ELR (cell line): ENCODE measurements at regions not wholly inside any gene's neighbourhood (a gene's known extent, or its start where the extent isn't known, plus 50 kb on each side); places are given as distances from the start of the nearest gene placed in this dataset.

Source experiments
- DNase-seq: peaks from one replicate; pipeline ENCODE4 v3.0.0-alpha.2; 2015; ENCODE audit warnings: low read depth

DNA sequence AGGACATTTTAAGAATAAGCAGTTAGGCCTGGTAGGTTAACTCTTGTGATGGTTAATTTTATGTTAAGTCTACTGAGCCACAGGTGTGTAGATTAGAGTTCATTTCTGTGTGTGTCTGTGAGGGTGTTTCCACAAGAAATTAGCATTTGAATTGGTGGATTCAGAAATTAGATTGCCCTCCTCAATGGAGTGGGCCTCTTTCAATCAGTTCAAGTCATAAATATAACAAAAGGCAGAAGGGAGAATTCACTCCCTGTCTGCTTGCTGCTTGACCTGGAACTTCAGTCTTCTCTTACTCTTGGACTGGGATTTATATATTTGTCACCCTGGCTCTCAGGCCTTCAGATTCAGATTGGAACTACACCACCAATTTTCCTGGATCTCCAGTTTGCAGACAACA is 55.3 kb upstream of the POM121L12 start:
- DNase-seq, result no peak

GRCh38 chr7:52973126-52973525 is 62.3 kb upstream of the POM121L12 start:
- no peak for DNase-seq

GRCh38 chr7:52962402-52963076 is 72.9 kb upstream of the POM121L12 start:
- DNase-seq, result no peak

GRCh38 chr7:52961084-52961483 is 74.3 kb upstream of the POM121L12 start:
- no peak for DNase-seq

DNA sequence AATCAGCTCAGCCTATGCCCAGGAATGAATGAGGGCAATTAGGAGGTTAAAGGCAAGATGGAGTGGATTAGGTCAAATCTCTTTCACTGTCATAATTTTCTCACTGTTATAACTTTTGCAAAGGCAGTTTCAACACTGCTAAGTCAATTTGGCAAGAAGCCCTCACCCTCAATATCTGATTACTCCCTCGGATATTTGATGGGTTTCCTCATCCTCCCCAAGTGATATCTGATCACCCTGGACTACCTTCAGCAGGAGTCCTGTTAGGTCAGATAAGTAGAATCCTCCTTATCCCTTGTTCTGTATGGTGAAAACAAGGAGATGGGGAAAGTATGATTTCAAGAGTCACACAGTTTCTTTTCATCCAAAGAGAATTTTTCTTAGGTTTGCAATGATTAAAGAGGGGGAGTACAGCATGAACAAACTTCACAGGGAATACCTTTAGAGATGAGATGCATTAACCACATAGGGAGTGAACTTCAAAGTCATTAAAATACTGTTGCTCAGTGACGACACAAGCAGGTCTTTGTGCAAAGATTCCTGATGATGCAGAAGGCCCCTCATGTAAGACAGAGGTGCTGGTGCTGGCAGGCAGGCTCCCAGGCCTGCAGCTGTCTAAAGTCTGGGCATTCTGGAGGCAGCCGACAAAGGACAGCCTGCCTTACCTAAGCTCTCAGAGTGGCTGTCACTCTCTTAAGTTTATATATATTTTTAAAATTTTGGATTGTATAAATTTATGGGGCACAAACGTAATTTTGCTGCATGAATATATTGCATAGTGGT is 75.4 kb upstream of the POM121L12 start:
- DNase-seq, result no peak

DNA sequence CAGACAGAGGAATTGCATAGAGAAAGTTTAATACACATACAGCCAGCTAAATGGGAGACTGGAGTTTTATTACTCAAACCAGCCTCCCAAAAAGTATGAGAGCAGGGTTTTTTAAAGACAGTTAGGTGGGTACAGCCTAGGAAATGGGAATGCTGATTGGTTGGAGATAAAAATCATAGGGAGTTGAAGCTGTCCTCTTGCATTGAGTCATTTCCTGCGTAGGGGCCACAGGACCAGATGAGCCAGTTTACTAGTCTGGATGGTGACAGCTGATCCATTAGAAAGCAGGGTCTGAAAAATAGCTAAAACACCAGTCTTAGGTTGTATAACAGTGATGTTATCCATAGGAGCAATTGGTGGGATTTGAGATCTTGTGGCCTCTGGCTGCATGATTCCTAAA is 76.1 kb upstream of the POM121L12 start:
- no peak for DNase-seq

DNA sequence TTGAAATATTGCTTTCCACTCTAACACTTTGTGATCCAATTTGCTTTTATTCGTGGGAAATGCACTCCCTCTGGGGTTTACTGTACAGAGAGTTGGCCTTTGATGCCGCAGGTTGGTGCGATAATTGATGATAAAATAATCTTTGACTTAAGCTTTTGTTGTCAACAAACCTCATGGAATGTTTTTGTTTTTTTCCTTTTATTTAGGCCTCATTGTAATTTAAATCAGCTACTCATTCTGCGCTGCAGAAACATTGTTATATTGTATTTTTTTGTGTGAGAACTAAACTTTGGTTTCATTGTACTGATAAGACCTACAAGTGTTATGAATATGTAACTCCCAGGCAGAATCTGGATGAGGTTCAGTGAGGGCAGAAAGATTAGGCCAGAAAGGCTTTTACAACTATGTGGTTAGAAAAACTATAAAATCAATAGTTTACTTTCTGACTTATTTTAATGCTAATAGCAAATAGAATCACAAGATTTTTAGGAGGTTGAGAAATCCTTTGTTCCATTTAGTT is 76.8 kb upstream of the POM121L12 start:
- no peak for DNase-seq

- DNase-seq, result no peak
Observed at GRCh38 chr7:52956379-52956915, 79.0 kb upstream of the POM121L12 start.

DNA sequence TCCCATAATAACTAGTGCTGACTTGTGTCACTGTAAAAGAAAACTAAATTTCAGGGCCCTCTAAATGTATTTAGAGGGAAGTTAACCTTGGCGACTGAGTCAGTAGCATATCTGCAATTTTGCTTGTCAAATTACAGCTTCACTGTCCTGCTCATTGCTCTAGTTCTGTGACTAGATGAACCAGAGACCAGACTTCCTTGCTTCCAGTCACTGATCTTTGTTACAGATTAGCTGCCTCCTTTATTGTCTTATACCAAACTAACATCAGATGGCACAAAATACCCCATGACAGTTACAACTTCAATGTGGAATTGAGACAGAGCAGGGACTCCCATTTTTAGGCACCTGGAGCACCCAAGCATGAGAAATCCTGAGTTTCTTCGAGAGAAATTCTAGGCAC is 79.9 kb upstream of the POM121L12 start:
- DNase-seq, result no peak

DNA sequence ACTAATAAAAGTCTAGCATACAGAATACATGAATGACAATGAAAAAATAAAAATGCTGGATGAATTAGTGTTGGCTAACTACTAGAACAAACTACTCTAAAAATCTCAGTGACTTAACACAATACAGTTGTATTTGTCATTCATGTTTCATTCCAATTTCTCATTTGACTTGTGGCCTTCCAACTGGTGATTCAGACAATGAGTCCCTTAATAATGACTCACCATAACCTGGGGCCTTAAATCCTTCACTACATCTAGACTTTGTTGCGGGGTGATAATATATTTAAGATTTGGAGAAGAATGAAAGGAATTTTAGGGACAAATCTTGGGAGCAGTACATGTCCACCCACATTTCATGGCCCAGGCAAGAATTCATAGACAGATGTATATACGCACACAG is 90.5 kb upstream of the POM121L12 start:
- DNase-seq, result peak; percentile 0

DNA sequence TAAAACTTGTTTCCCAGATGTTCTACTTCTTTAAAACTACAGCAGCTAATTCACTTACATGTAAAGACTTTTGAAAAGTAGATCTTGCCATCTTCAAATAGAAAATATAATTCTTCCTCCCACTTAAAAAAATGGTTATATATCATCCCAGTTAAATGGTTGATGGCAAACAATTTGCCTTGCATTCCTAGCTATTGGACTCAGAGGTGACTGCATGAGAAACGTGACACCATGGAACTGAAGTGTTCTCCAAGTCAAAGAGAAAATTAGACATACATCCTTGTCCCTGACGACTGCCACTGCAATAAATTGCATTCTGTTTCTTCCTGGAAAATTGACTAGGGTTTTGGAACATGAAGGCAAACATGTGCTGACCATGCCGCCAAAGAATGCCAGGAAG is 95.0 kb upstream of the POM121L12 start:
- DNase-seq, result no peak

DNA sequence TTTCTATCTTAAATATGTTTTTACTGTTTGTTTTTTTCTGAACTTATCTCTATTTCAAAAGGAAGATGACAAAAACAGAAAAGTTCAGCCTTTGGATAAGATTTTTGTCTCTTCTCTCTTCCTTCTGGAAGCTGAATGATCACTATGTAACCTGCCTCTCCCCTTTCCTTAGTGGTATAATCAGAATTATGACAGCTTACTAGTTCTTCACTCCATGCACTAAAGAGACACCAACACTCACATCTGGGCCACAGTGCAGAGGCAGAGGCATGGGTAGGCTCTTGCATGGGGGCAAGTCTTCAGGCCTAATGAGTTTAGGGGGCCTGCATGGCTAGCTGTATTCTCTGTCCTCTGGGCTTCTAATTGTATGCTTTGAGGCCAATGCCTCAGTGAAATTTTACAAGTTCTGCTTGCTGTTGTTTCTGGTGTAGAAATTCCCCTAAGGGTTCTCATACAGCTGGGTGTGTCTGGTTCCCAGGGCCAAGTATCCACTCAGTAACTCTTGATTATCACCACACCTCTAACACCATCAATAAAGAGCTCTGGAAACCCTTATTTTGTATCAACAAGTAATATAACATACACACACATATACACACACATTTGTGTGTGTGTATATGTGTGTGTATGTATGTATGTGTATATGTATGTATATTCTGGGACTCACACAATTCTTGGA is 96.8 kb upstream of the POM121L12 start:
- no peak for DNase-seq

GRCh38 chr7:52936750-52937149 is 98.7 kb upstream of the POM121L12 start:
- no peak for DNase-seq

DNA sequence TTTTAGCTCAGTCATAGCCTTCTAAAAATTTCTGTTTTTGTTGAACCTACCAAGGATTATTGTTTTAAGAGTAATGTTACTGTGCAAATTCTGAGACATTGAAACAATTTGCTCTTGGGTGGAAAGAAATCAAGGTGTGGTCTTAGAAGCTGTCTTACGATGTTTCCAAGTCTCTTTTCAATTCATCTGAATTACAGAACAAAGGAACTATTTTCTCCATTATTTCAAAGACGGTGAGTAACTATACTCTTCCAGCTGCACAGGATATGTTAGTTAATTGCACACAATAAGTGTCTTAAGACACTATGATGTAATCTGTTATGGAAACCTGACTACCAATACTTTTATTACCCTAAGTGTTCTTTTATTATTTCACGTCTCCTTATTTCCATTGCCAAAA is 106.8 kb upstream of the POM121L12 start:
- no peak for DNase-seq

GRCh38 chr7:52925332-52925731 is 110.1 kb upstream of the POM121L12 start:
- no peak for DNase-seq

DNA sequence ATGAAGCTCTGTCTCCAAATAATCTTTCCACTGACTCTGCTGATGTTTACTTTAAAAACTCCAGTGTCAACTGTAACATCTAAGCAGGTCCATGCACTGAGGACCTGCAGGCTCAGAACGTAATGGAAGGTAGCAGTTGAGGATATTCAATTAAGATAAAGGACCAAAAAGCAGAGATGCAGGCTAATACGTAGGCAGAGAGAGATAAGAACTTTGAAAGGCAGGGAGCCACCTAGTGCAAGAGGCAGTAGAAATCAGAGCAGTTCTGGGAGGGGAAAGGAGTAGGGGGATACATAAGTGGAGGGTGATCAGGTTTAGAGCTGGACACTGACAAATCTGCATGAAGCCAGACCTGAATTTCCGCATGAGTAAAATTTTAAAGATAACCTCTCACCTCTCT is 114.5 kb upstream of the POM121L12 start:
- no peak for DNase-seq

GRCh38 chr7:52917982-52918578 is 117.4 kb upstream of the POM121L12 start:
- no peak for DNase-seq

- no peak for DNase-seq
Observed at GRCh38 chr7:52911795-52912194, 123.6 kb upstream of the POM121L12 start.

GRCh38 chr7:52911326-52911725 is 124.1 kb upstream of the POM121L12 start:
- no peak for DNase-seq

DNA sequence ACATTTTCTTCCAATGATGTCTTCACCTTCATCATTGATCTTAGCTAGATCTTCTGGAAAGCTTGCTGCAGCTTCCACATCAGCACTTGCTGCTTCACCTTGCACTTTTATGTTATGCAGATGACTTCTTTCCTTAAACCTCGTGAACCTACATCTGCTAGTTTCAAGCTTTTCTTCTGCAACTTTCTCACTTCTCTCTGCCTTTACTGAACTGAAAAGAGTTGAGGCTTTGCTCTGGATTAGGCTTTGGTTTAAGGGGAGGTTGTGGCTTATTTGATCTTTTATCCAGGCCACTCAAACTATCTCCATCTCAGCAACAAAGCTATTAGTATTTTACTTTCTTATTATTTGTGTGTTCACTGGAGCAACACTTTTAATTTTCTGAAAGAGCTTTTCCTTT is 125.5 kb upstream of the POM121L12 start:
- DNase-seq, result no peak

GRCh38 chr7:52909131-52909530 is 126.3 kb upstream of the POM121L12 start:
- no peak for DNase-seq

GRCh38 chr7:52897713-52898112 is 137.7 kb upstream of the POM121L12 start:
- DNase-seq, result no peak
